ENCODE measurements at regions not wholly inside any gene's neighbourhood (a gene's known extent, or its start where the extent isn't known, plus 50 kb on each side); places are given as distances from the start of the nearest gene placed in this dataset.

DNA sequence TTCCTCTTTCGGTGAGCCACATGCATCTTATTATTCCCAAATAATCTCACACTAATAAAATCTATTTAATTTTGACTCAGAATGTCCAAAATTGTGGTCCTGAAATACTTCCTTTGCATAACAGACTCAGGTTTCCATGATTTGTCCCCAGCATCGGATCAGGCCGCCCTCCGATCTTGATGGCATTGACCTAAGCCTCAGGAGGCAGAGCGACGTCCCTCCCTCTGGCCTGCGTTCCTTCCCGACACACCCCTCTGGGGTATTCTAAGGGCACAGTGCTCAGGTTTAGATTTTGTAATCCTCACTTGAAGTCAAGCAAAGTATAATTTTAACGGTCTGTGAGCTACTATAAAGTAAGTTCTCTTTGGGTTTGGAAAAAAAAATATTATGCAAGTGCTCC lies 857.7 kb downstream of the GALR1 start:
- H3K36me3 ChIP-seq (ENCODE audit: control insufficient read depth, insufficient read depth, low read length), result no peaks in the 10 kb centered on the region
- DNase-seq (no peak), ATAC-seq (ENCODE audit: low read depth in 2 of 2) (no peak)
- Mint-ChIP-seq H3K36me3 (no peaks in the 10 kb centered on the region), H3K4me3 (no peak overlapping the region), H3K27me3 (no peaks in the 10 kb centered on the region), H3K27ac (no peak overlapping the region), H3K4me1 (no peaks in the 10 kb centered on the region), H3K9me3 (peaks cover 2 to 15% (median 9%) of the 10 kb centered on the region in 7 donors)
- no peak overlapping the region for H3K4me3 ChIP-seq (ENCODE audit: low read depth, low read length)
- H3K27ac ChIP-seq (ENCODE audit: insufficient read depth, low read length, poor library complexity, severe bottlenecking), result no peak overlapping the region
- H3K27me3 ChIP-seq (ENCODE audit: control insufficient read depth, insufficient read depth, low read length), result no peaks in the 10 kb centered on the region
- no peaks in the 10 kb centered on the region for H3K4me1 ChIP-seq (ENCODE audit: control insufficient read depth, insufficient read depth, low read length, poor library complexity, severe bottlenecking)
- H3K9me3 ChIP-seq (ENCODE audit: control insufficient read depth in 2 of 2, low read length in 2 of 2), result no peaks in the 10 kb centered on the region

DNA sequence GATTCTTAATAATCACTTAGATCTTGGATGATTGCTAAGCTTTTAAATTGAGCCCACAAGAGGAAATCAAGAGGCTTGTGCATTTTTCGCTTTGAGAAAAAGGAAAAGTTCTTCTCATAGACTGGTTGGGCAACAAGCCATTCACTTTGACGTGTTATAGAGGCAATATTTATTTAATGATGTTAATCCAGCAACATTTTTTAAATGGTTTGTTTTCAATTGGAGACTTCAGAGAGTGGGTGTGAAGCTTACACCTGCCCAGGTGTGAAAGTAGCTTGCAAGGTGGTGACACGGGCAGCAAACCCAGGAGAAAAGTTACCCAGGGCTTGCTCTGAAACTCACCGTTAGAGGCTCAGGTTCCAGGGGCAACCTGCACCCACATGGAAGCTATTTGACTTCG lies 858.9 kb downstream of the GALR1 start:
- Mint-ChIP-seq H3K36me3 (no peaks in the 10 kb centered on the region), H3K27me3 (no peaks in the 10 kb centered on the region), H3K4me1 (no peaks in the 10 kb centered on the region), H3K27ac (no peak overlapping the region), H3K9me3 (peaks cover 2 to 15% (median 7%) of the 10 kb centered on the region in 7 donors), H3K4me3 (no peak overlapping the region)
- ATAC-seq (ENCODE audit: low read depth in 2 of 2) (no peak), DNase-seq (no peak)
- H3K4me1 ChIP-seq (ENCODE audit: control insufficient read depth, insufficient read depth, low read length, poor library complexity, severe bottlenecking), result no peaks in the 10 kb centered on the region
- H3K36me3 ChIP-seq (ENCODE audit: control insufficient read depth, insufficient read depth, low read length), result no peaks in the 10 kb centered on the region
- H3K9me3 ChIP-seq (ENCODE audit: control insufficient read depth in 2 of 2, low read length in 2 of 2), result no peaks in the 10 kb centered on the region
- no peak overlapping the region for H3K27ac ChIP-seq (ENCODE audit: insufficient read depth, low read length, poor library complexity, severe bottlenecking)
- H3K4me3 ChIP-seq (ENCODE audit: low read depth, low read length), result no peak overlapping the region
- H3K27me3 ChIP-seq (ENCODE audit: control insufficient read depth, insufficient read depth, low read length), result no peaks in the 10 kb centered on the region

DNA sequence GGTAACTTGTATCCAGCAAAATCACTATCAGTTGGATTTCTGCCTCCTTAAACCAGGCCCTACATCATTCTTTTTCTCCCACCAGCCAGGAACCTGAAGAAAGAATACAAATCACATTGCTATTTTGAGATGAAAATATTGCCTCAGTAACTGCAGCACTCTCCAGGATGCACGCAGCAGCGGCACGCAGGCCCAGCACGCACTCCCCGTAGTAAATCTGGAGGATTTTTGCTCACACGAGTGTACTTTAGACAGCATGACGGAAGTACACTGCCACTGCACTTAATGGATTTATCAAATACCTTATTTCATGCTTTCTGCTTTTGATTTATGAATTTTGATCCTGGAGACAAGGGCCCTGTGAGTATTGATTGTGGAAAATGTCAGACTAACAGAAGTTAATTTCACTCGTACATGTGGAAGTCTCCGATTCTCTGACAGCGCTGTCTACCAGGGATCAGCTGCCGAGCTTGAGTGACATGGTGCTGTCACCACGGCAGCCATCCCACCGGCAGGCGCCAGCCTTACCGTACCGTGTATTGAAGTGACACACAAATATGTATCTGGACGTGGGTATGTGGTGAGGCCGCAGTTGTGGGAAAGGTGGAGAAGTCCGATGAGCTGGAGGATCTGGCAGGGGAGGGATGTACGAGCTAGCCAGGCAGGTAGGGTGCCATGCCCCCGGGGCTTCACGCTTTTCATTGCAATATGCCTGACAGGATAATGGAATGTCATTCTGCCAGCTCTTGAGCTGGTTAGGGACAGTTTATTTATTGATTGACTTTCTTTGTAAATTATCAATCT lies 863.7 kb downstream of the GALR1 start:
- no peaks in the 10 kb centered on the region for H3K36me3 ChIP-seq (ENCODE audit: control insufficient read depth, insufficient read depth, low read length)
- H3K9me3 Mint-ChIP-seq, result peaks cover 0 to 5% (median 2%) of the 10 kb centered on the region in 7 donors
- H3K27ac Mint-ChIP-seq, result peak overlapping the region in 1 of 3 donors; percentile 76
- H3K4me1 Mint-ChIP-seq, result no peaks in the 10 kb centered on the region
- no peak overlapping the region for H3K27ac ChIP-seq (ENCODE audit: insufficient read depth, low read length, poor library complexity, severe bottlenecking)
- H3K27me3 Mint-ChIP-seq, result no peaks in the 10 kb centered on the region
- DNase-seq (no peak), ATAC-seq (ENCODE audit: low read depth in 2 of 2) (no peak)
- H3K36me3 Mint-ChIP-seq, result no peaks in the 10 kb centered on the region
- no peaks in the 10 kb centered on the region for H3K4me1 ChIP-seq (ENCODE audit: control insufficient read depth, insufficient read depth, low read length, poor library complexity, severe bottlenecking)
- H3K27me3 ChIP-seq (ENCODE audit: control insufficient read depth, insufficient read depth, low read length), result no peaks in the 10 kb centered on the region
- H3K4me3 Mint-ChIP-seq, result no peak overlapping the region
- H3K4me3 ChIP-seq (ENCODE audit: low read depth, low read length), result no peak overlapping the region
- no peaks in the 10 kb centered on the region for H3K9me3 ChIP-seq (ENCODE audit: control insufficient read depth in 2 of 2, low read length in 2 of 2)

DNA sequence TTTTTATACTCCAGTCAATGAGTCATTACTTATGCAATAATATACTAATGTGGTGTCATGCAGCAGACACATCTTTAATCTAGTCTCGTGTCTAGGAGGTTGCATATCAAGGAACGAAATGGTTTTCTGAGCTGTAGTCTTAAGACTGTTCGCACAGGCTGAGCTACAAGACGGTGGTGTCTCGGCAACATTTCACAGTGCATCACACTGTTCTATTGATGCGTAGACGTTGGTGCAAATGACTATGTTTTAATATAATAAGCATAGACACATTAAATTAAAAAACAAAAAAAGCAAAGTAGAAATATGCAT lies 864.2 kb downstream of the GALR1 start:
- Mint-ChIP-seq H3K36me3 (no peaks in the 10 kb centered on the region), H3K4me1 (no peaks in the 10 kb centered on the region), H3K9me3 (peaks cover 0 to 5% (median 2%) of the 10 kb centered on the region in 7 donors), H3K27ac (no peak overlapping the region), H3K27me3 (no peaks in the 10 kb centered on the region), H3K4me3 (no peak overlapping the region)
- no peak for DNase-seq
- Histone ChIP-seq H3K4me3 (ENCODE audit: low read depth, low read length) (no peak overlapping the region), H3K27ac (ENCODE audit: insufficient read depth, low read length, poor library complexity, severe bottlenecking) (no peak overlapping the region), H3K4me1 (ENCODE audit: control insufficient read depth, insufficient read depth, low read length, poor library complexity, severe bottlenecking) (no peaks in the 10 kb centered on the region), H3K27me3 (ENCODE audit: control insufficient read depth, insufficient read depth, low read length) (no peaks in the 10 kb centered on the region), H3K36me3 (ENCODE audit: control insufficient read depth, insufficient read depth, low read length) (no peaks in the 10 kb centered on the region), H3K9me3 (ENCODE audit: control insufficient read depth in 2 of 2, low read length in 2 of 2) (no peaks in the 10 kb centered on the region)
- ATAC-seq (ENCODE audit: low read depth in 2 of 2), result no peak

DNA sequence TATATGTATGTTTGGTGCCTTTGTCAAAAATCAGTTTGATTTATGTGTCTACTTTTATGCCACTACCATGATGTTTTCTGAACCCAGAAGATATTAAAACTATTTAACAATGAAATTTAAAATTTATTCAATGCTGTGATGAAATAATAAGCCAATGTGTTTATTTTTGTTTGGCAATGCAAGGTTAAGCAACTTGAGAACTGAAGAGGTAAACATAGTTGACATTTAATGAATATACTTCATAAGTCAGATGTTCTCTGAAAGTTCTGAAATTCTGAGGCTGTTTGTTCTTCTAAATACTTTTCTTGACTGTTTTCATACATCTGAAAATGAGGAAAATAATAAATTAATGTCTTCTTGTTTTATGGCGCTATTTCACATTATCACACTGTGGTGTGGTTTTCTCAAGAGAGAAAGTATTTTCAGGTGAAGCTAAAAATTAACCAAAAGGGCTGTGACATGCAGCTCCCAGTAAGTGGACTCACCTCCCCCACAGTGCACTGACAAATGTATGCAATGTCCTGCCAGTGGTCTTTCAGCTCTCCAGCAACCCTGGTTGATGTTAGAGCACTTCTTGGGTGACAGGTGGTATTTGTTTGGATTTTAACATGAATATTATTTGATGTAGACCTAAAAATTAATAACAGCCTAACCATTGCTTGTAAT lies 863.6 kb upstream of the SALL3 start:
- Mint-ChIP-seq H3K36me3 (no peaks in the 10 kb centered on the region), H3K4me3 (no peak overlapping the region), H3K27ac (no peak overlapping the region), H3K9me3 (peaks cover 0 to 10% (median 4%) of the 10 kb centered on the region in 7 donors), H3K4me1 (no peaks in the 10 kb centered on the region), H3K27me3 (no peaks in the 10 kb centered on the region)
- no peaks in the 10 kb centered on the region for H3K36me3 ChIP-seq (ENCODE audit: control insufficient read depth, insufficient read depth, low read length)
- H3K4me1 ChIP-seq (ENCODE audit: control insufficient read depth, insufficient read depth, low read length, poor library complexity, severe bottlenecking), result no peaks in the 10 kb centered on the region
- no peaks in the 10 kb centered on the region for H3K27me3 ChIP-seq (ENCODE audit: control insufficient read depth, insufficient read depth, low read length)
- H3K9me3 ChIP-seq (ENCODE audit: control insufficient read depth in 2 of 2, low read length in 2 of 2), result no peaks in the 10 kb centered on the region
- H3K4me3 ChIP-seq (ENCODE audit: low read depth, low read length), result no peak overlapping the region
- DNase-seq (no peak), ATAC-seq (ENCODE audit: low read depth in 2 of 2) (no peak)
- no peak overlapping the region for H3K27ac ChIP-seq (ENCODE audit: insufficient read depth, low read length, poor library complexity, severe bottlenecking)

DNA sequence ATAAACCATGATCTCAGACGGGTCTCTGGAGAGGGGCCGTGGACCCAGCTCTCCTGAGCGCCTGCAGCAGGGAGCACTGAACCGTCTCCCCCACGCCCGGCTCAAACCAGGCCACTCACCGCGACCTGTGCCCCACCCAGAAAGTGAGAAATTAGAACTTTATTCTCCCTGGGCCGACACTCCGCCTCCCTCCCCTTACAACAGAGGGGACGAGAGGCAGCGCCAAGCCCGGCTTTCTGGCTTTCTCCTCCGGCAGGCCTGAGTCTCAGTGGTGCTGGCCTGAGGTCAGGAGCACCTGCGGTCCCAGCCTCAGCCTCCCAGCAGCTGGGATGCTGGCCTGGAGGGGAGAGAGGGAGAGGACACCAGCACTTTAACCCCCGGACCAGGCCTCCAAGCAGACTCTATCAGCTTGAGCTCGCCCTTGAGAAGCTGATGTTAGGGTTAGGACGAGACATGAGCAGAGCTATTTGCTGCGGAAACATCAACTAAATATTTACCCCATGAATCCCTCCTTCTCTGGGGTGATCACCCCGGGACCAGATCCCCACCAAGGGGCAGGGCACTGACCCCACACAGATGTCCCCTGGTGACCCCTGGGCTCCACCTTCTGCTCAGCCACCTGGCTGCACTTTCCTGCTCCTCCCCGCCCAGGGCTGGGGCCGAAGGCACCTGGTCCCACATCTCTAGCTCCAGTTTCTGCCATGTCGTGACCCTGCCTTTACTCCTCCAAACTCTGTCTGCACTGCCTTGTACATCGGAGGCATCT lies 856.3 kb upstream of the SALL3 start:
- ATAC-seq (ENCODE audit: low read depth in 2 of 2) (no peak), DNase-seq (no peak)
- H3K36me3 Mint-ChIP-seq, result no peaks in the 10 kb centered on the region
- H3K27ac Mint-ChIP-seq, result no peak overlapping the region
- Histone ChIP-seq H3K36me3 (ENCODE audit: control insufficient read depth, insufficient read depth, low read length) (no peaks in the 10 kb centered on the region), H3K27me3 (ENCODE audit: control insufficient read depth, insufficient read depth, low read length) (no peaks in the 10 kb centered on the region), H3K27ac (ENCODE audit: insufficient read depth, low read length, poor library complexity, severe bottlenecking) (no peak overlapping the region), H3K9me3 (ENCODE audit: control insufficient read depth in 2 of 2, low read length in 2 of 2) (peaks cover 4 to 19% of the 10 kb centered on the region in 2 experiments), H3K4me1 (ENCODE audit: control insufficient read depth, insufficient read depth, low read length, poor library complexity, severe bottlenecking) (no peaks in the 10 kb centered on the region), H3K4me3 (ENCODE audit: low read depth, low read length) (no peak overlapping the region)
- no peaks in the 10 kb centered on the region for H3K4me1 Mint-ChIP-seq
- H3K27me3 Mint-ChIP-seq, result no peaks in the 10 kb centered on the region
- peaks cover 4 to 22% (median 10%) of the 10 kb centered on the region in 7 donors for H3K9me3 Mint-ChIP-seq
- no peak overlapping the region for H3K4me3 Mint-ChIP-seq

DNA sequence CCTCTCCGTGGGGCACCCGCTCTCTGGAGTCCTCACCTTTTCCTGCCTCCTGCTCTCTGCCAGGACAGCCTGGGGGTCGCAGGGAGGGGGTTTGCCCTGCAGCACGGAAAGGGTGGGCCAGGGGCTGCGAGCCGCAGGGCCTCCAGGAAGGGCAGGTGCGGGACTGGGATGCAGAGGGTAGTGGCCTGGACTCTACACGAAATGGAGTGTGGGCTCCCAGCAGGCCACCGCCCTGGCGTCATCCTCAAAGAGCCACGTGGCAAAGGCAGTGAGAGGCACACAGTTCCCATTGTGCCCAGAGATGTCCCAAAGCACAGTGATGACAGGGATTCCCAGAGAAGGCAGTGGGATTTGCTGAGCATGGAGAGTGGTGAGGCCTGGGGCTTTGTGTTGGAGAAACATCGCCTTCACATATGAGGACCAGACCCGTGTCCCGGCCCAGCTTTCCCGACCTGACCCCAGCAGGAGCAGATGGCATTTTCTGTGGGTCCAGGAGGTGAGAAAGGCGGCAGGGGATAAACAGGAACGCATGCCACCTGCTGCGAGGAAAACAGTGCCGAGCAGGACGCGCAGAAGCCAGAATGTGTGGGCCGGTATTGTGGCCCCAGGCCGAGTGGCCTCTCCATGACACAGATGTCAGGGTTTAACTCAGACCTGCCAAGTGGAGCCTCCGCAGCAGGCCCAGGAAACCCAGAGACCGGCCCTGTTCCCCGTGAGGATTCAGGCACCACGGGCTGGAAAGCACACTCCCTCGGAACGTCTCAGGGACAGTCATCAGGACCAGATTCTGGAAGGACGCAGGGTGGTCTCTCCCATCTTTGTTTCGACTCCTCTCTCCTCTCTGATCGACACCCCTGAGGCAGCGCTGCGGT lies 855.5 kb upstream of the SALL3 start:
- H3K9me3 ChIP-seq (ENCODE audit: control insufficient read depth in 2 of 2, low read length in 2 of 2), result peaks cover 4 to 19% of the 10 kb centered on the region in 2 experiments

More for the DNA sequence above, 855.5 kb upstream of the SALL3 start:
- no peaks in the 10 kb centered on the region for H3K27me3 ChIP-seq (ENCODE audit: control insufficient read depth, insufficient read depth, low read length)
- ATAC-seq (ENCODE audit: low read depth in 2 of 2) (no peak), DNase-seq (no peak)
- Mint-ChIP-seq H3K4me3 (no peak overlapping the region), H3K9me3 (peaks cover 4 to 23% (median 10%) of the 10 kb centered on the region in 7 donors), H3K36me3 (no peaks in the 10 kb centered on the region), H3K4me1 (no peaks in the 10 kb centered on the region), H3K27ac (no peak overlapping the region), H3K27me3 (no peaks in the 10 kb centered on the region)
- H3K4me3 ChIP-seq (ENCODE audit: low read depth, low read length), result no peak overlapping the region
- no peaks in the 10 kb centered on the region for H3K4me1 ChIP-seq (ENCODE audit: control insufficient read depth, insufficient read depth, low read length, poor library complexity, severe bottlenecking)
- H3K36me3 ChIP-seq (ENCODE audit: control insufficient read depth, insufficient read depth, low read length), result no peaks in the 10 kb centered on the region
- H3K27ac ChIP-seq (ENCODE audit: insufficient read depth, low read length, poor library complexity, severe bottlenecking), result no peak overlapping the region
